Renal cortex interstitium (tissue), 11 donors: ENCODE measurements at regions not wholly inside any gene's neighbourhood (a gene's known extent, or its start where the extent isn't known, plus 50 kb on each side); places are given as distances from the start of the nearest gene placed in this dataset.
"Not testable (repeated sequence)": the region's sequence is repeated elsewhere in the genome, so short reads cannot be mapped to it uniquely, and the experiment has no call there.

Experiments used
- DNase-seq, 11 donors: peaks; one replicate each; pipeline ENCODE4 v3.0.0-alpha.2; 2013; ENCODE audit warnings: low read depth in 9 of 11, low spot score in 4 of 11; ENCODE audit errors: extremely low read depth in 1 of 11

- no peak for DNase-seq
Observed at GRCh38 chr10:53379956-53380355, 607.4 kb upstream of the MBL2 start.

GRCh38 chr10:53370347-53370746 lies 597.8 kb upstream of the MBL2 start:
- no peak for DNase-seq

GRCh38 chr10:53361936-53362335 lies 589.4 kb upstream of the MBL2 start:
- no peak for DNase-seq

- no peak for DNase-seq
Observed at GRCh38 chr10:53361281-53361680, 588.7 kb upstream of the MBL2 start.

GRCh38 chr10:53358978-53359377 lies 586.4 kb upstream of the MBL2 start:
- not testable (repeated sequence) for DNase-seq

- DNase-seq, result no peak
Observed at GRCh38 chr10:53358536-53358935, 586.0 kb upstream of the MBL2 start.

- DNase-seq, result no peak
Observed at GRCh38 chr10:53357587-53357986, 585.0 kb upstream of the MBL2 start.

- DNase-seq, result no peak
Observed at GRCh38 chr10:53356616-53357349, 584.2 kb upstream of the MBL2 start.

- DNase-seq, result not testable (repeated sequence)
Observed at GRCh38 chr10:53342531-53342930, 569.9 kb upstream of the MBL2 start.

GRCh38 chr10:53338199-53338598 lies 565.6 kb upstream of the MBL2 start:
- DNase-seq, result not testable (repeated sequence)

- not testable (repeated sequence) for DNase-seq
Observed at GRCh38 chr10:53335803-53336422, 563.3 kb upstream of the MBL2 start.

GRCh38 chr10:53331460-53331859 lies 558.9 kb upstream of the MBL2 start:
- no peak for DNase-seq

GRCh38 chr10:53326401-53327305 lies 554.1 kb upstream of the MBL2 start:
- not testable (repeated sequence) for DNase-seq

GRCh38 chr10:53325066-53325465 lies 552.5 kb upstream of the MBL2 start:
- DNase-seq, result no peak

- DNase-seq, result peak in 1 of 11 donors; percentile 9
Observed at GRCh38 chr10:53315709-53316108, 543.1 kb upstream of the MBL2 start.

GRCh38 chr10:53314876-53315275 lies 542.3 kb upstream of the MBL2 start:
- DNase-seq, result peak; percentile 64 to 90 (median 76)

GRCh38 chr10:53298443-53298842 lies 525.9 kb upstream of the MBL2 start:
- no peak for DNase-seq

- no peak for DNase-seq
Observed at GRCh38 chr10:53284615-53285182, 512.1 kb upstream of the MBL2 start.

GRCh38 chr10:53276797-53277196 lies 504.2 kb upstream of the MBL2 start:
- no peak for DNase-seq
